ENCODE measurements at regions not wholly inside any gene's neighbourhood (a gene's known extent, or its start where the extent isn't known, plus 50 kb on each side); places are given as distances from the start of the nearest gene placed in this dataset.

DNA sequence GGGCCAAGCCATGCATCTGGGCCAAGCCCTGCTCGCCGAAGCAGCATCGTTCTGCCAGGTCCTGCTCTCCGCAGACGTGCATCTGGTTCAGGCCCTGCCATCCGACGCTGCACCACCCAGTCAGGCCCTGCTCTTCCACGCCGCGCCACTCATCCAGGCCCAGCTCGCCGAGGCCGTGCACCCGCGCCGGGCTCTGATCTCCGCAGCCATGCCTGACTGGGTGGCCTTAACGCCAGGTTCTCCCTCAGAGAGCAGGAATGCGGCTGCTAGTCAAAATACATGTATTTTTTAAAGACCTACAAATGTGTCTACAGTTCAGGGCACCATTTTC lies 891.1 kb upstream of the CTNND2 start:
- TF ChIP-seq, protein P1, sequence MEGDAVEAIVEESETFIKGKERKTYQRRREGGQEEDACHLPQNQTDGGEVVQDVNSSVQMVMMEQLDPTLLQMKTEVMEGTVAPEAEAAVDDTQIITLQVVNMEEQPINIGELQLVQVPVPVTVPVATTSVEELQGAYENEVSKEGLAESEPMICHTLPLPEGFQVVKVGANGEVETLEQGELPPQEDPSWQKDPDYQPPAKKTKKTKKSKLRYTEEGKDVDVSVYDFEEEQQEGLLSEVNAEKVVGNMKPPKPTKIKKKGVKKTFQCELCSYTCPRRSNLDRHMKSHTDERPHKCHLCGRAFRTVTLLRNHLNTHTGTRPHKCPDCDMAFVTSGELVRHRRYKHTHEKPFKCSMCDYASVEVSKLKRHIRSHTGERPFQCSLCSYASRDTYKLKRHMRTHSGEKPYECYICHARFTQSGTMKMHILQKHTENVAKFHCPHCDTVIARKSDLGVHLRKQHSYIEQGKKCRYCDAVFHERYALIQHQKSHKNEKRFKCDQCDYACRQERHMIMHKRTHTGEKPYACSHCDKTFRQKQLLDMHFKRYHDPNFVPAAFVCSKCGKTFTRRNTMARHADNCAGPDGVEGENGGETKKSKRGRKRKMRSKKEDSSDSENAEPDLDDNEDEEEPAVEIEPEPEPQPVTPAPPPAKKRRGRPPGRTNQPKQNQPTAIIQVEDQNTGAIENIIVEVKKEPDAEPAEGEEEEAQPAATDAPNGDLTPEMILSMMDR (conservative IDR thresholded peaks at IDR 0.05; ENCODE audit: low read depth in 2 of 2), result no peak
- no peak for TF ChIP-seq ZNF331 (CRISPR knock-in tag; IDR thresholded peaks at IDR 0.05; ENCODE audit: low read depth)
- TF ChIP-seq POLR2AphosphoS5 (IDR thresholded peaks at IDR 0.05; ENCODE audit: low read depth), result no peak
- no peak for TF ChIP-seq EZH2 (IDR thresholded peaks at IDR 0.05; ENCODE audit: low read depth, unreplicated experiment)
- TF ChIP-seq, protein P2, sequence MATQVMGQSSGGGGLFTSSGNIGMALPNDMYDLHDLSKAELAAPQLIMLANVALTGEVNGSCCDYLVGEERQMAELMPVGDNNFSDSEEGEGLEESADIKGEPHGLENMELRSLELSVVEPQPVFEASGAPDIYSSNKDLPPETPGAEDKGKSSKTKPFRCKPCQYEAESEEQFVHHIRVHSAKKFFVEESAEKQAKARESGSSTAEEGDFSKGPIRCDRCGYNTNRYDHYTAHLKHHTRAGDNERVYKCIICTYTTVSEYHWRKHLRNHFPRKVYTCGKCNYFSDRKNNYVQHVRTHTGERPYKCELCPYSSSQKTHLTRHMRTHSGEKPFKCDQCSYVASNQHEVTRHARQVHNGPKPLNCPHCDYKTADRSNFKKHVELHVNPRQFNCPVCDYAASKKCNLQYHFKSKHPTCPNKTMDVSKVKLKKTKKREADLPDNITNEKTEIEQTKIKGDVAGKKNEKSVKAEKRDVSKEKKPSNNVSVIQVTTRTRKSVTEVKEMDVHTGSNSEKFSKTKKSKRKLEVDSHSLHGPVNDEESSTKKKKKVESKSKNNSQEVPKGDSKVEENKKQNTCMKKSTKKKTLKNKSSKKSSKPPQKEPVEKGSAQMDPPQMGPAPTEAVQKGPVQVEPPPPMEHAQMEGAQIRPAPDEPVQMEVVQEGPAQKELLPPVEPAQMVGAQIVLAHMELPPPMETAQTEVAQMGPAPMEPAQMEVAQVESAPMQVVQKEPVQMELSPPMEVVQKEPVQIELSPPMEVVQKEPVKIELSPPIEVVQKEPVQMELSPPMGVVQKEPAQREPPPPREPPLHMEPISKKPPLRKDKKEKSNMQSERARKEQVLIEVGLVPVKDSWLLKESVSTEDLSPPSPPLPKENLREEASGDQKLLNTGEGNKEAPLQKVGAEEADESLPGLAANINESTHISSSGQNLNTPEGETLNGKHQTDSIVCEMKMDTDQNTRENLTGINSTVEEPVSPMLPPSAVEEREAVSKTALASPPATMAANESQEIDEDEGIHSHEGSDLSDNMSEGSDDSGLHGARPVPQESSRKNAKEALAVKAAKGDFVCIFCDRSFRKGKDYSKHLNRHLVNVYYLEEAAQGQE (IDR thresholded peaks at IDR 0.05; ENCODE audit: unreplicated experiment), result no peak
- no peak for TF ChIP-seq JUNB (IDR thresholded peaks at IDR 0.05; ENCODE audit: unreplicated experiment)
- no peak for TF ChIP-seq EZH2phosphoT487 (IDR thresholded peaks at IDR 0.05; ENCODE audit: unreplicated experiment)
- no peak for TF ChIP-seq STAT1 (IDR thresholded peaks at IDR 0.05; ENCODE audit: unreplicated experiment)
- TF ChIP-seq, protein P3, sequence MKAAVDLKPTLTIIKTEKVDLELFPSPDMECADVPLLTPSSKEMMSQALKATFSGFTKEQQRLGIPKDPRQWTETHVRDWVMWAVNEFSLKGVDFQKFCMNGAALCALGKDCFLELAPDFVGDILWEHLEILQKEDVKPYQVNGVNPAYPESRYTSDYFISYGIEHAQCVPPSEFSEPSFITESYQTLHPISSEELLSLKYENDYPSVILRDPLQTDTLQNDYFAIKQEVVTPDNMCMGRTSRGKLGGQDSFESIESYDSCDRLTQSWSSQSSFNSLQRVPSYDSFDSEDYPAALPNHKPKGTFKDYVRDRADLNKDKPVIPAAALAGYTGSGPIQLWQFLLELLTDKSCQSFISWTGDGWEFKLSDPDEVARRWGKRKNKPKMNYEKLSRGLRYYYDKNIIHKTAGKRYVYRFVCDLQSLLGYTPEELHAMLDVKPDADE (IDR thresholded peaks at IDR 0.05), result no peak
- TF ChIP-seq CREB1 (CRISPR knock-in tag; IDR thresholded peaks at IDR 0.05; ENCODE audit: low read depth), result no peak
- no peak for TF ChIP-seq ZNF114 (CRISPR knock-in tag; IDR thresholded peaks at IDR 0.05)
- no peak for TF ChIP-seq NANOG (IDR thresholded peaks at IDR 0.05; ENCODE audit: borderline replicate concordance)
- TF ChIP-seq, protein P4, sequence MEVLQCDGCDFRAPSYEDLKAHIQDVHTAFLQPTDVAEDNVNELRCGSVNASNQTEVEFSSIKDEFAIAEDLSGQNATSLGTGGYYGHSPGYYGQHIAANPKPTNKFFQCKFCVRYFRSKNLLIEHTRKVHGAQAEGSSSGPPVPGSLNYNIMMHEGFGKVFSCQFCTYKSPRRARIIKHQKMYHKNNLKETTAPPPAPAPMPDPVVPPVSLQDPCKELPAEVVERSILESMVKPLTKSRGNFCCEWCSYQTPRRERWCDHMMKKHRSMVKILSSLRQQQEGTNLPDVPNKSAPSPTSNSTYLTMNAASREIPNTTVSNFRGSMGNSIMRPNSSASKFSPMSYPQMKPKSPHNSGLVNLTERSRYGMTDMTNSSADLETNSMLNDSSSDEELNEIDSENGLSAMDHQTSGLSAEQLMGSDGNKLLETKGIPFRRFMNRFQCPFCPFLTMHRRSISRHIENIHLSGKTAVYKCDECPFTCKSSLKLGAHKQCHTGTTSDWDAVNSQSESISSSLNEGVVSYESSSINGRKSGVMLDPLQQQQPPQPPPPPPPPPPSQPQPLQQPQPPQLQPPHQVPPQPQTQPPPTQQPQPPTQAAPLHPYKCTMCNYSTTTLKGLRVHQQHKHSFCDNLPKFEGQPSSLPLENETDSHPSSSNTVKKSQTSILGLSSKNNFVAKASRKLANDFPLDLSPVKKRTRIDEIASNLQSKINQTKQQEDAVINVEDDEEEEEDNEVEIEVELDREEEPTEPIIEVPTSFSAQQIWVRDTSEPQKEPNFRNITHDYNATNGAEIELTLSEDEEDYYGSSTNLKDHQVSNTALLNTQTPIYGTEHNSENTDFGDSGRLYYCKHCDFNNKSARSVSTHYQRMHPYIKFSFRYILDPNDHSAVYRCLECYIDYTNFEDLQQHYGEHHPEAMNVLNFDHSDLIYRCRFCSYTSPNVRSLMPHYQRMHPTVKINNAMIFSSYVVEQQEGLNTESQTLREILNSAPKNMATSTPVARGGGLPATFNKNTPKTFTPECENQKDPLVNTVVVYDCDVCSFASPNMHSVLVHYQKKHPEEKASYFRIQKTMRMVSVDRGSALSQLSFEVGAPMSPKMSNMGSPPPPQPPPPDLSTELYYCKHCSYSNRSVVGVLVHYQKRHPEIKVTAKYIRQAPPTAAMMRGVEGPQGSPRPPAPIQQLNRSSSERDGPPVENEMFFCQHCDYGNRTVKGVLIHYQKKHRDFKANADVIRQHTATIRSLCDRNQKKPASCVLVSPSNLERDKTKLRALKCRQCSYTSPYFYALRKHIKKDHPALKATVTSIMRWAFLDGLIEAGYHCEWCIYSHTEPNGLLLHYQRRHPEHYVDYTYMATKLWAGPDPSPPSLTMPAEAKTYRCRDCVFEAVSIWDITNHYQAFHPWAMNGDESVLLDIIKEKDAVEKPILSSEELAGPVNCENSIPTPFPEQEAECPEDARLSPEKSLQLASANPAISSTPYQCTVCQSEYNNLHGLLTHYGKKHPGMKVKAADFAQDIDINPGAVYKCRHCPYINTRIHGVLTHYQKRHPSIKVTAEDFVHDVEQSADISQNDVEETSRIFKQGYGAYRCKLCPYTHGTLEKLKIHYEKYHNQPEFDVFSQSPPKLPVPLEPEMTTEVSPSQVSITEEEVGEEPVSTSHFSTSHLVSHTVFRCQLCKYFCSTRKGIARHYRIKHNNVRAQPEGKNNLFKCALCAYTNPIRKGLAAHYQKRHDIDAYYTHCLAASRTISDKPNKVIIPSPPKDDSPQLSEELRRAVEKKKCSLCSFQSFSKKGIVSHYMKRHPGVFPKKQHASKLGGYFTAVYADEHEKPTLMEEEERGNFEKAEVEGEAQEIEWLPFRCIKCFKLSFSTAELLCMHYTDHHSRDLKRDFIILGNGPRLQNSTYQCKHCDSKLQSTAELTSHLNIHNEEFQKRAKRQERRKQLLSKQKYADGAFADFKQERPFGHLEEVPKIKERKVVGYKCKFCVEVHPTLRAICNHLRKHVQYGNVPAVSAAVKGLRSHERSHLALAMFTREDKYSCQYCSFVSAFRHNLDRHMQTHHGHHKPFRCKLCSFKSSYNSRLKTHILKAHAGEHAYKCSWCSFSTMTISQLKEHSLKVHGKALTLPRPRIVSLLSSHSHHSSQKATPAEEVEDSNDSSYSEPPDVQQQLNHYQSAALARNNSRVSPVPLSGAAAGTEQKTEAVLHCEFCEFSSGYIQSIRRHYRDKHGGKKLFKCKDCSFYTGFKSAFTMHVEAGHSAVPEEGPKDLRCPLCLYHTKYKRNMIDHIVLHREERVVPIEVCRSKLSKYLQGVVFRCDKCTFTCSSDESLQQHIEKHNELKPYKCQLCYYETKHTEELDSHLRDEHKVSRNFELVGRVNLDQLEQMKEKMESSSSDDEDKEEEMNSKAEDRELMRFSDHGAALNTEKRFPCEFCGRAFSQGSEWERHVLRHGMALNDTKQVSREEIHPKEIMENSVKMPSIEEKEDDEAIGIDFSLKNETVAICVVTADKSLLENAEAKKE (CRISPR knock-in tag; IDR thresholded peaks at IDR 0.05), result no peak

Data from GM23338 (cell line).